ENCODE measurements at regions not wholly inside any gene's neighbourhood (a gene's known extent, or its start where the extent isn't known, plus 50 kb on each side); places are given as distances from the start of the nearest gene placed in this dataset.

DNA sequence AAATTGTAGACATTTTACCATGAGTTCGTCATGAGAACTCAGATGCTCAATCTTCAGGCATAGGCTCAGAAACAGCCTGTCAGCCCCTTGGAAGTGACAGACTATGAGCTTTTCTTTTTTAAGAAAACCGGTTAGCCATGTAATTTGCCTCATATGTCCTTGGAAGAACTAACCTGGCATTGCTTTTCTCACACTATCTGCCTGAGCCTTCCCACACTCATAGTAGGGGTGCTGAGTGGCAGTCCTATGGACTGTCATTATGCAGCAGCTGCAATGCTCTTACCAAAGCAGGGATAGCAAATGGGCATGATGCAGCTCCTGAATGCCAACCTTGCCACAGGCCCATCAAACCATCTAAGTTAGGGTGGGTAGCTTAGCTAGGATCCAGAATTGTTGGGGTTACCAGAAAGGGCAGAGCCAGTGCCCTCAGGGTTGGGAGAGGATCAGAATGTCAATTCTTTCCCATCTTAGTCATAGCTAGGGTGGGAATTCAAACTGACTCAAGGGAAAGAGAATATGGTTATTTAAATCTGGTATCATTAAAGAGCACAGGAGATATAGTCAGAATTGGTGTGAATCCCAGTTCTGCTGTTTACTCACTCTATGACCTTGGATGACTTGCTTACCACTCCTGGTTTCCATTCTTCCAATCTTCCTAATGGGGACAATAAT, 230.6 kb upstream of the CPEB2 start:
- Histone ChIP-seq H2BK120ac (ENCODE audit: low read depth, low read length, poor library complexity, severe bottlenecking) (no peak overlapping the region), H4K8ac (replicated peaks; ENCODE audit: insufficient read length, low read depth, low read length) (no peak overlapping the region), H2AK5ac (ENCODE audit: insufficient read length, low read length) (no peak overlapping the region), H2BK20ac (ENCODE audit: low read depth, low read length, poor library complexity, severe bottlenecking) (no peak overlapping the region), H3K27me3 (ENCODE audit: insufficient read depth, low read length) (no peaks in the 10 kb centered on the region), H2BK12ac (ENCODE audit: insufficient read length, low read depth, low read length) (no peak overlapping the region), H4K5ac (ENCODE audit: insufficient read length, low read depth, low read length) (no peak overlapping the region), H3K9me3 (ENCODE audit: control insufficient read depth, low read depth, low read length) (no peaks in the 10 kb centered on the region), H3K23me2 (ENCODE audit: insufficient read length, low read depth, low read length, poor library complexity, severe bottlenecking) (no peaks in the 10 kb centered on the region), H3K4me1 (ENCODE audit: insufficient read depth, low read length) (no peaks in the 10 kb centered on the region), H3K4ac (ENCODE audit: low read depth, low read length) (no peak overlapping the region), H3K79me1 (ENCODE audit: insufficient read depth, low read depth, low read length, poor library complexity, severe bottlenecking) (no peaks in the 10 kb centered on the region), H3K27ac (ENCODE audit: insufficient read length, low read depth, low read length) (no peak overlapping the region), H3K4me2 (ENCODE audit: insufficient read depth, insufficient read length, low read length) (no peak overlapping the region), H4K91ac (ENCODE audit: insufficient read length, low read depth, low read length) (no peak overlapping the region), H2BK15ac (ENCODE audit: low read depth, low read length) (no peak overlapping the region), H3K9ac (ENCODE audit: extremely low read depth, insufficient read length, low read length) (no peak overlapping the region), H3T11ph (ENCODE audit: low read length) (no peak overlapping the region), H3K79me2 (ENCODE audit: insufficient read depth, low read length) (no peaks in the 10 kb centered on the region), H3K18ac (ENCODE audit: insufficient read length, low read depth, low read length) (no peak overlapping the region), H3K56ac (ENCODE audit: insufficient read length, low read depth, low read length) (no peak overlapping the region), H4K20me1 (ENCODE audit: control insufficient read depth, insufficient read depth, insufficient read length) (no peaks in the 10 kb centered on the region), H2BK5ac (ENCODE audit: insufficient read length, low read length) (no peak overlapping the region), H3K14ac (ENCODE audit: insufficient read depth, low read length) (no peak overlapping the region), H2AFZ (ENCODE audit: low read length) (no peak overlapping the region), H3K23ac (ENCODE audit: insufficient read length, low read depth, low read length) (no peak overlapping the region)
- Mint-ChIP-seq H3K4me3 (no peak overlapping the region), H3K27me3 (ENCODE audit: low read depth) (peaks cover 35% of the 10 kb centered on the region), H3K36me3 (ENCODE audit: insufficient read depth in 1 of 3, low read depth in 3 of 3) (peaks cover 0 to 2% (median 0%) of the 10 kb centered on the region in 3 experiments; a peak in 2 of 7 replicates), H3K4me1 (peaks cover 0 to 5% of the 10 kb centered on the region in 2 experiments; a peak in 2 of 4 replicates), H3K27ac (no peak overlapping the region), H3K9me3 (peaks cover 0 to 9% of the 10 kb centered on the region in 2 experiments; a peak in 3 of 5 replicates)
- no CpG with 5 or more reads among the region's 2 CpGs for whole genome bisulfite sequencing (ENCODE audit: extremely low coverage, insufficient read length, low lambda C conversion rate)
- DNase-seq, result no peak
- TF ChIP-seq, protein P1, sequence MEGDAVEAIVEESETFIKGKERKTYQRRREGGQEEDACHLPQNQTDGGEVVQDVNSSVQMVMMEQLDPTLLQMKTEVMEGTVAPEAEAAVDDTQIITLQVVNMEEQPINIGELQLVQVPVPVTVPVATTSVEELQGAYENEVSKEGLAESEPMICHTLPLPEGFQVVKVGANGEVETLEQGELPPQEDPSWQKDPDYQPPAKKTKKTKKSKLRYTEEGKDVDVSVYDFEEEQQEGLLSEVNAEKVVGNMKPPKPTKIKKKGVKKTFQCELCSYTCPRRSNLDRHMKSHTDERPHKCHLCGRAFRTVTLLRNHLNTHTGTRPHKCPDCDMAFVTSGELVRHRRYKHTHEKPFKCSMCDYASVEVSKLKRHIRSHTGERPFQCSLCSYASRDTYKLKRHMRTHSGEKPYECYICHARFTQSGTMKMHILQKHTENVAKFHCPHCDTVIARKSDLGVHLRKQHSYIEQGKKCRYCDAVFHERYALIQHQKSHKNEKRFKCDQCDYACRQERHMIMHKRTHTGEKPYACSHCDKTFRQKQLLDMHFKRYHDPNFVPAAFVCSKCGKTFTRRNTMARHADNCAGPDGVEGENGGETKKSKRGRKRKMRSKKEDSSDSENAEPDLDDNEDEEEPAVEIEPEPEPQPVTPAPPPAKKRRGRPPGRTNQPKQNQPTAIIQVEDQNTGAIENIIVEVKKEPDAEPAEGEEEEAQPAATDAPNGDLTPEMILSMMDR (conservative IDR thresholded peaks at IDR 0.05), result no peak

All from H9 (cell line).